Ramos (cell line): ENCODE measurements at regions not wholly inside any gene's neighbourhood (a gene's known extent, or its start where the extent isn't known, plus 50 kb on each side); places are given as distances from the start of the nearest gene placed in this dataset.

Experiments
- in situ Hi-C: fragments of 300-500 bp; cut with MboI; formaldehyde crosslinking; loops from one replicate; pipeline ENCODE4 v1.14.3; 2022; ENCODE audit warnings: low sequenced_read_pairs; ENCODE audit not compliant: unreplicated experiment

GRCh38 chr1:96990136-96990535 is 268.6 kb downstream of the PTBP2 start:
- in situ Hi-C loops = no loop called here

GRCh38 chr1:96991261-96991660 is 269.7 kb downstream of the PTBP2 start:
- in situ Hi-C loops = no loop called here

GRCh38 chr1:96992871-96993270 is 271.3 kb downstream of the PTBP2 start:
- in situ Hi-C loops = no loop called here

GRCh38 chr1:96995351-96995750 is 273.8 kb downstream of the PTBP2 start:
- in situ Hi-C loops = no loop called here

GRCh38 chr1:96996001-96996400 is 274.4 kb downstream of the PTBP2 start:
- in situ Hi-C loops = no loop called here

GRCh38 chr1:96997717-96998116 is 276.1 kb downstream of the PTBP2 start:
- in situ Hi-C loops = no loop called here

- in situ Hi-C loops = no loop called here
Measured at GRCh38 chr1:96998466-96998865, 276.9 kb downstream of the PTBP2 start.

- in situ Hi-C loops = no loop called here
Measured at GRCh38 chr1:96999191-96999590, 277.6 kb downstream of the PTBP2 start.

- in situ Hi-C loops = no loop called here
Measured at GRCh38 chr1:97004054-97004453, 282.5 kb downstream of the PTBP2 start.

GRCh38 chr1:97004743-97005142 is 283.2 kb downstream of the PTBP2 start:
- in situ Hi-C loops = no loop called here

GRCh38 chr1:97006044-97006661 is 284.6 kb downstream of the PTBP2 start:
- in situ Hi-C loops = no loop called here

GRCh38 chr1:97007840-97008604 is 286.4 kb downstream of the PTBP2 start:
- in situ Hi-C loops = no loop called here

GRCh38 chr1:97010566-97011264 is 289.1 kb downstream of the PTBP2 start:
- in situ Hi-C loops = no loop called here

- in situ Hi-C loops = no loop called here
Measured at GRCh38 chr1:97013136-97013535, 291.6 kb downstream of the PTBP2 start.

- in situ Hi-C loops = no loop called here
Measured at GRCh38 chr1:97013941-97014340, 292.4 kb downstream of the PTBP2 start.

GRCh38 chr1:97014426-97014825 is 292.8 kb downstream of the PTBP2 start:
- in situ Hi-C loops = no loop called here

GRCh38 chr1:97017895-97018294 is 296.3 kb downstream of the PTBP2 start:
- in situ Hi-C loops = no loop called here
